K562 (cell line): ENCODE measurements at regions not wholly inside any gene's neighbourhood (a gene's known extent, or its start where the extent isn't known, plus 50 kb on each side); places are given as distances from the start of the nearest gene placed in this dataset.

Experiments
- ATAC-seq: fragments of 200-7000 bp; cut with Tn5 transposase; 3 replicates; pipeline ENCODE4 v1.9.1; 2020; ENCODE audit warnings: moderate library complexity
- BruUV-seq: library from RNA; stranded (reverse); fragments of 400-500 nt; replicated peaks from 2 replicates; lab custom pipeline; 2021; lab: Mats Ljungman, UMichigan
- CTCF ChIA-PET: fragments of 300-600 bp; formaldehyde crosslinking; extraction: SDS; loops from one replicate; lab custom pipeline; 2021; ENCODE audit warnings: low intra/inter-chr PET ratio; lab: Yijun Ruan, JAX
- POLR2A ChIA-PET: fragments of 300-600, 350-650 bp; sonication (Branson Sonifier 250); formaldehyde crosslinking; extraction: SDS; loops from one replicate; lab custom pipeline; 2021; ENCODE audit warnings: antibody characterized with exemption, inconsistent platforms; lab: Yijun Ruan, JAX
- DNase-seq, 4 experiments: peaks; one replicate each; pipeline versions ENCODE4 v3.0.0 to v3.0.0-alpha.2; 2011 to 2018; ENCODE audit warnings: low spot score in 3 of 4, mixed read lengths in 3 of 4; ENCODE audit errors: extremely low read depth in 1 of 4
- FAIRE-seq: peaks from 2 replicates; lab custom pipeline; 2011; peaks lifted over from hg19 to GRCh38; lab: Jason Lieb, UNC
- H2AFZ ChIP-seq: 2 replicates; pipeline ENCODE4 v1.6.0; 2011; ENCODE audit warnings: low read depth, low read length, control low read depth, inconsistent platforms
- H3K27ac ChIP-seq: fragments of 200-600 bp; 3 replicates; pipeline ENCODE4 v1.8.0; 2011; ENCODE audit warnings: low read depth, mild to moderate bottlenecking, control low read depth, inconsistent platforms, low read length, moderate library complexity, mixed read lengths; ENCODE audit errors: extremely low read depth
- H3K27me3 ChIP-seq, 2 experiments: fragments of 300-600 bp in 1 of 2; 2 replicates in 1 of 2; 3 replicates in 1 of 2; pipeline versions ENCODE4 v1.6.0 to v1.8.0; 2011; ENCODE audit warnings: inconsistent platforms in 2 of 2, low read length in 2 of 2, mild to moderate bottlenecking in 1 of 2, mixed read lengths in 1 of 2, moderate library complexity in 1 of 2; ENCODE audit not compliant: control insufficient read depth in 2 of 2, insufficient read depth in 2 of 2
- H3K36me3 ChIP-seq: fragments of 300-600 bp; 3 replicates; pipeline ENCODE4 v1.8.0; 2011; ENCODE audit warnings: mild to moderate bottlenecking, low read length, inconsistent platforms; ENCODE audit not compliant: control insufficient read depth, insufficient read depth
- H3K4me1 ChIP-seq, 2 experiments: fragments of 200-600 bp in 1 of 2; replicated peaks in 1 of 2; 2 replicates in 1 of 2; 3 replicates in 1 of 2; pipeline versions ENCODE4 v1.5.1 to v1.8.0; 2011; ENCODE audit warnings: inconsistent platforms in 2 of 2, low read length in 2 of 2, mild to moderate bottlenecking in 1 of 2, mixed read lengths in 1 of 2, moderate library complexity in 1 of 2; ENCODE audit not compliant: control insufficient read depth in 2 of 2, insufficient read depth in 2 of 2
- H3K4me2 ChIP-seq: 2 replicates; pipeline ENCODE4 v1.6.1; 2011; ENCODE audit warnings: low read length, control low read depth, inconsistent platforms, mixed read lengths; ENCODE audit not compliant: insufficient read depth
- H3K4me3 ChIP-seq: fragments of 200-600 bp; sonication (generic), shearing (Covaris generic); 2 replicates; pipeline ENCODE4 v1.5.1; 2016; ENCODE audit warnings: control low read depth, inconsistent platforms
- H3K79me2 ChIP-seq: fragments of 200-600 bp; 3 replicates; pipeline ENCODE4 v1.8.0; 2011; ENCODE audit warnings: low read length, inconsistent platforms; ENCODE audit not compliant: control insufficient read depth, insufficient read depth
- H3K9ac ChIP-seq, 2 experiments: 2 replicates each; pipeline versions ENCODE4 v1.6.0 to v1.6.1; 2011; ENCODE audit warnings: low read depth in 2 of 2, low read length in 2 of 2, control low read depth in 1 of 2, inconsistent platforms in 1 of 2, mild to moderate bottlenecking in 1 of 2, mixed read lengths in 1 of 2; ENCODE audit not compliant: insufficient read depth in 1 of 2
- H3K9me1 ChIP-seq: one replicate; pipeline ENCODE4 v1.6.0; 2011; ENCODE audit warnings: inconsistent platforms, mild to moderate bottlenecking, low read length, moderate library complexity; ENCODE audit not compliant: control insufficient read depth, insufficient read depth
- H3K9me3 ChIP-seq: replicated peaks from 2 replicates; pipeline ENCODE4 v1.5.1; 2011; ENCODE audit warnings: low read depth, low read length, inconsistent platforms; ENCODE audit not compliant: control insufficient read depth, insufficient read depth
- H4K20me1 ChIP-seq: replicated peaks from 2 replicates; pipeline ENCODE4 v1.6.1; 2011; ENCODE audit warnings: low read length, inconsistent platforms, mixed read lengths; ENCODE audit not compliant: control insufficient read depth, insufficient read depth
- PHF8 ChIP-seq: fragments of 200-600 bp; sonication (generic); IDR thresholded peaks from 2 replicates; pipeline ENCODE4 v1.6.1; 2012; ENCODE audit warnings: mixed run types, mild to moderate bottlenecking, inconsistent platforms, low read length, moderate library complexity, borderline replicate concordance
- SRSF1 ChIP-seq: fragments of 200-400 bp; formaldehyde crosslinking; IDR thresholded peaks from 2 replicates; pipeline ENCODE4 v1.6.1; 2017; ENCODE audit warnings: mild to moderate bottlenecking, low read depth, low read length, moderate library complexity
- ZNF239 ChIP-seq: fragments of 250-450 bp; sonication (Bioruptor Pico); IDR thresholded peaks from 2 replicates; pipeline ENCODE4 v1.4.0; 2020; ENCODE audit warnings: mild to moderate bottlenecking
- ZNF76 ChIP-seq: fragments of 250-450 bp; sonication (Bioruptor Pico); IDR thresholded peaks from 2 replicates; pipeline ENCODE4 v1.4.0; 2020; ENCODE audit warnings: mild to moderate bottlenecking, moderate library complexity, borderline replicate concordance
- WGBS: fragments of 100-300 bp; shearing (Covaris generic); methylation state at CpG from one replicate; pipeline ENCODE4 v1.1.6; 2016; ENCODE audit warnings: low coverage, mixed read lengths; ENCODE audit not compliant: insufficient coverage; ENCODE audit errors: missing lambda C conversion rate; 5-methylcytosine and 5-hydroxymethylcytosine counted together
- in situ Hi-C: fragments of 300-500 bp; cut with MboI; formaldehyde crosslinking; loops from 4 replicates; pipeline ENCODE4 v1.15.0; 2018; ENCODE audit warnings: inconsistent platforms, mixed read lengths
- intact Hi-C: fragments of 100-400 bp; cut with micrococcal nuclease; formaldehyde crosslinking; loops from 2 replicates; pipeline ENCODE4 v1.14.2; 2022
- TF ChIP-seq, protein P1 (sequence below): sonication (generic); formaldehyde crosslinking; IDR thresholded peaks from 2 replicates; pipeline ENCODE4 v1.5.0; 2020; ENCODE audit warnings: missing genetic modification reagents
- TF ChIP-seq, protein P2 (sequence below), 2 experiments: fragments of 450-650 bp in 1 of 2; sonication (generic) in 1 of 2; formaldehyde crosslinking; conservative IDR thresholded peaks; 2 replicates each; pipeline versions ENCODE4 v1.4.0 to v1.8.1; 2020 to 2022; ENCODE audit warnings: mild to moderate bottlenecking in 1 of 2, missing genetic modification reagents in 1 of 2
- TF ChIP-seq, protein P3 (sequence below): sonication (generic); formaldehyde crosslinking; IDR thresholded peaks from 2 replicates; pipeline ENCODE4 v1.8.1; 2022; ENCODE audit warnings: missing genetic modification reagents
- TF ChIP-seq, protein P4 (sequence below): fragments of 200-600 bp; sonication (generic); IDR thresholded peaks from one replicate; pipeline ENCODE4 v1.6.1; 2012; ENCODE audit warnings: mild to moderate bottlenecking, low read depth, low read length, inconsistent platforms

DNA sequence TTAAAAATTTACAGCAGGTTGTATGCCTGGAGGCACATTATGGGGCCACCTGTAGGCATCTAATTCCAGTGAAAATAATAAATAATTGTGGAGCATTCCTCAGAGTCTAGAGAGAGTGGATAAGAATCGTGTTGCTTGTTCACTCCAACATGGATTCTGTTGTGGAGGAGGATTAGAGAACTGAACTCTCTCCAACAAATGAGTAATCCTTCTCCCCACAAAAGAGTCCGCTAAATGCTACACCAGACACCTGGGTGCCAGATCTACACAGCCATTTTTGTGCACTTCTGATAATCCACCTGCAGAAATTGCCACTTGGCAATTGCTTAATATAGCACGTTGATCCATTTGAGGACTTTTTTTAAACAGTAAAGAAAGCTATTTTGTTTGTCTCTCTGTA lies 113.7 kb upstream of the DPYD start:
- CTCF ChIA-PET, result no interaction called here
- 0% methylated on average over 3 of the region's 3 CpGs for WGBS
- ATAC-seq, result no peak
- H4K20me1 ChIP-seq, result no peaks in the 10 kb centered on the region
- no peaks in the 10 kb centered on the region for H3K4me1 ChIP-seq
- H3K9me1 ChIP-seq, result no peaks in the 10 kb centered on the region
- no peak overlapping the region for H2AFZ ChIP-seq
- H3K4me3 ChIP-seq, result no peak overlapping the region
- FAIRE-seq, result no peak
- no peaks in the 10 kb centered on the region for H3K36me3 ChIP-seq
- in situ Hi-C loops (no loop called here), intact Hi-C loops (no loop called here)
- no peaks in the 10 kb centered on the region for H3K9me3 ChIP-seq
- no peak for DNase-seq
- H3K79me2 ChIP-seq, result no peaks in the 10 kb centered on the region
- no peak overlapping the region for H3K9ac ChIP-seq
- no TSS peak for BruUV-seq
- POLR2A ChIA-PET, result no interaction called here
- H3K27ac ChIP-seq, result no peak overlapping the region
- no peaks in the 10 kb centered on the region for H3K27me3 ChIP-seq
- H3K4me2 ChIP-seq, result no peak overlapping the region
- TF ChIP-seq SRSF1 (no peak), ZNF76 (no peak), PHF8 (no peak), ZNF239 (no peak)
- TF ChIP-seq, protein P1, sequence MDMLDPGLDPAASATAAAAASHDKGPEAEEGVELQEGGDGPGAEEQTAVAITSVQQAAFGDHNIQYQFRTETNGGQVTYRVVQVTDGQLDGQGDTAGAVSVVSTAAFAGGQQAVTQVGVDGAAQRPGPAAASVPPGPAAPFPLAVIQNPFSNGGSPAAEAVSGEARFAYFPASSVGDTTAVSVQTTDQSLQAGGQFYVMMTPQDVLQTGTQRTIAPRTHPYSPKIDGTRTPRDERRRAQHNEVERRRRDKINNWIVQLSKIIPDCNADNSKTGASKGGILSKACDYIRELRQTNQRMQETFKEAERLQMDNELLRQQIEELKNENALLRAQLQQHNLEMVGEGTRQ (CRISPR knock-in tag), result no peak
- TF ChIP-seq, protein P2, sequence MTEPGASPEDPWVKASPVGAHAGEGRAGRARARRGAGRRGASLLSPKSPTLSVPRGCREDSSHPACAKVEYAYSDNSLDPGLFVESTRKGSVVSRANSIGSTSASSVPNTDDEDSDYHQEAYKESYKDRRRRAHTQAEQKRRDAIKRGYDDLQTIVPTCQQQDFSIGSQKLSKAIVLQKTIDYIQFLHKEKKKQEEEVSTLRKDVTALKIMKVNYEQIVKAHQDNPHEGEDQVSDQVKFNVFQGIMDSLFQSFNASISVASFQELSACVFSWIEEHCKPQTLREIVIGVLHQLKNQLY (CRISPR knock-in tag; conservative IDR thresholded peaks at IDR 0.05), result no peak
- TF ChIP-seq, protein P3, sequence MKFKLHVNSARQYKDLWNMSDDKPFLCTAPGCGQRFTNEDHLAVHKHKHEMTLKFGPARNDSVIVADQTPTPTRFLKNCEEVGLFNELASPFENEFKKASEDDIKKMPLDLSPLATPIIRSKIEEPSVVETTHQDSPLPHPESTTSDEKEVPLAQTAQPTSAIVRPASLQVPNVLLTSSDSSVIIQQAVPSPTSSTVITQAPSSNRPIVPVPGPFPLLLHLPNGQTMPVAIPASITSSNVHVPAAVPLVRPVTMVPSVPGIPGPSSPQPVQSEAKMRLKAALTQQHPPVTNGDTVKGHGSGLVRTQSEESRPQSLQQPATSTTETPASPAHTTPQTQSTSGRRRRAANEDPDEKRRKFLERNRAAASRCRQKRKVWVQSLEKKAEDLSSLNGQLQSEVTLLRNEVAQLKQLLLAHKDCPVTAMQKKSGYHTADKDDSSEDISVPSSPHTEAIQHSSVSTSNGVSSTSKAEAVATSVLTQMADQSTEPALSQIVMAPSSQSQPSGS (CRISPR knock-in tag), result no peak
- TF ChIP-seq, protein P4, sequence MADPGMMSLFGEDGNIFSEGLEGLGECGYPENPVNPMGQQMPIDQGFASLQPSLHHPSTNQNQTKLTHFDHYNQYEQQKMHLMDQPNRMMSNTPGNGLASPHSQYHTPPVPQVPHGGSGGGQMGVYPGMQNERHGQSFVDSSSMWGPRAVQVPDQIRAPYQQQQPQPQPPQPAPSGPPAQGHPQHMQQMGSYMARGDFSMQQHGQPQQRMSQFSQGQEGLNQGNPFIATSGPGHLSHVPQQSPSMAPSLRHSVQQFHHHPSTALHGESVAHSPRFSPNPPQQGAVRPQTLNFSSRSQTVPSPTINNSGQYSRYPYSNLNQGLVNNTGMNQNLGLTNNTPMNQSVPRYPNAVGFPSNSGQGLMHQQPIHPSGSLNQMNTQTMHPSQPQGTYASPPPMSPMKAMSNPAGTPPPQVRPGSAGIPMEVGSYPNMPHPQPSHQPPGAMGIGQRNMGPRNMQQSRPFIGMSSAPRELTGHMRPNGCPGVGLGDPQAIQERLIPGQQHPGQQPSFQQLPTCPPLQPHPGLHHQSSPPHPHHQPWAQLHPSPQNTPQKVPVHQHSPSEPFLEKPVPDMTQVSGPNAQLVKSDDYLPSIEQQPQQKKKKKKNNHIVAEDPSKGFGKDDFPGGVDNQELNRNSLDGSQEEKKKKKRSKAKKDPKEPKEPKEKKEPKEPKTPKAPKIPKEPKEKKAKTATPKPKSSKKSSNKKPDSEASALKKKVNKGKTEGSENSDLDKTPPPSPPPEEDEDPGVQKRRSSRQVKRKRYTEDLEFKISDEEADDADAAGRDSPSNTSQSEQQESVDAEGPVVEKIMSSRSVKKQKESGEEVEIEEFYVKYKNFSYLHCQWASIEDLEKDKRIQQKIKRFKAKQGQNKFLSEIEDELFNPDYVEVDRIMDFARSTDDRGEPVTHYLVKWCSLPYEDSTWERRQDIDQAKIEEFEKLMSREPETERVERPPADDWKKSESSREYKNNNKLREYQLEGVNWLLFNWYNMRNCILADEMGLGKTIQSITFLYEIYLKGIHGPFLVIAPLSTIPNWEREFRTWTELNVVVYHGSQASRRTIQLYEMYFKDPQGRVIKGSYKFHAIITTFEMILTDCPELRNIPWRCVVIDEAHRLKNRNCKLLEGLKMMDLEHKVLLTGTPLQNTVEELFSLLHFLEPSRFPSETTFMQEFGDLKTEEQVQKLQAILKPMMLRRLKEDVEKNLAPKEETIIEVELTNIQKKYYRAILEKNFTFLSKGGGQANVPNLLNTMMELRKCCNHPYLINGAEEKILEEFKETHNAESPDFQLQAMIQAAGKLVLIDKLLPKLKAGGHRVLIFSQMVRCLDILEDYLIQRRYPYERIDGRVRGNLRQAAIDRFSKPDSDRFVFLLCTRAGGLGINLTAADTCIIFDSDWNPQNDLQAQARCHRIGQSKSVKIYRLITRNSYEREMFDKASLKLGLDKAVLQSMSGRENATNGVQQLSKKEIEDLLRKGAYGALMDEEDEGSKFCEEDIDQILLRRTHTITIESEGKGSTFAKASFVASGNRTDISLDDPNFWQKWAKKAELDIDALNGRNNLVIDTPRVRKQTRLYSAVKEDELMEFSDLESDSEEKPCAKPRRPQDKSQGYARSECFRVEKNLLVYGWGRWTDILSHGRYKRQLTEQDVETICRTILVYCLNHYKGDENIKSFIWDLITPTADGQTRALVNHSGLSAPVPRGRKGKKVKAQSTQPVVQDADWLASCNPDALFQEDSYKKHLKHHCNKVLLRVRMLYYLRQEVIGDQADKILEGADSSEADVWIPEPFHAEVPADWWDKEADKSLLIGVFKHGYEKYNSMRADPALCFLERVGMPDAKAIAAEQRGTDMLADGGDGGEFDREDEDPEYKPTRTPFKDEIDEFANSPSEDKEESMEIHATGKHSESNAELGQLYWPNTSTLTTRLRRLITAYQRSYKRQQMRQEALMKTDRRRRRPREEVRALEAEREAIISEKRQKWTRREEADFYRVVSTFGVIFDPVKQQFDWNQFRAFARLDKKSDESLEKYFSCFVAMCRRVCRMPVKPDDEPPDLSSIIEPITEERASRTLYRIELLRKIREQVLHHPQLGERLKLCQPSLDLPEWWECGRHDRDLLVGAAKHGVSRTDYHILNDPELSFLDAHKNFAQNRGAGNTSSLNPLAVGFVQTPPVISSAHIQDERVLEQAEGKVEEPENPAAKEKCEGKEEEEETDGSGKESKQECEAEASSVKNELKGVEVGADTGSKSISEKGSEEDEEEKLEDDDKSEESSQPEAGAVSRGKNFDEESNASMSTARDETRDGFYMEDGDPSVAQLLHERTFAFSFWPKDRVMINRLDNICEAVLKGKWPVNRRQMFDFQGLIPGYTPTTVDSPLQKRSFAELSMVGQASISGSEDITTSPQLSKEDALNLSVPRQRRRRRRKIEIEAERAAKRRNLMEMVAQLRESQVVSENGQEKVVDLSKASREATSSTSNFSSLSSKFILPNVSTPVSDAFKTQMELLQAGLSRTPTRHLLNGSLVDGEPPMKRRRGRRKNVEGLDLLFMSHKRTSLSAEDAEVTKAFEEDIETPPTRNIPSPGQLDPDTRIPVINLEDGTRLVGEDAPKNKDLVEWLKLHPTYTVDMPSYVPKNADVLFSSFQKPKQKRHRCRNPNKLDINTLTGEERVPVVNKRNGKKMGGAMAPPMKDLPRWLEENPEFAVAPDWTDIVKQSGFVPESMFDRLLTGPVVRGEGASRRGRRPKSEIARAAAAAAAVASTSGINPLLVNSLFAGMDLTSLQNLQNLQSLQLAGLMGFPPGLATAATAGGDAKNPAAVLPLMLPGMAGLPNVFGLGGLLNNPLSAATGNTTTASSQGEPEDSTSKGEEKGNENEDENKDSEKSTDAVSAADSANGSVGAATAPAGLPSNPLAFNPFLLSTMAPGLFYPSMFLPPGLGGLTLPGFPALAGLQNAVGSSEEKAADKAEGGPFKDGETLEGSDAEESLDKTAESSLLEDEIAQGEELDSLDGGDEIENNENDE, result no peak
